ENCODE measurements at regions not wholly inside any gene's neighbourhood (a gene's known extent, or its start where the extent isn't known, plus 50 kb on each side); places are given as distances from the start of the nearest gene placed in this dataset.

GRCh38 chr7:67302113-67303039 lies 305.7 kb downstream of the TYW1 start:
- TF ChIP-seq EP300 (IDR thresholded peaks at IDR 0.05), result no peak
- TF ChIP-seq CTCF (IDR thresholded peaks at IDR 0.05), result peak; percentile 39 to 50 (median 42)
- TF ChIP-seq POLR2AphosphoS5 (IDR thresholded peaks at IDR 0.05), result peak; percentile 68 to 80
- TF ChIP-seq POLR2A (IDR thresholded peaks at IDR 0.05; ENCODE audit: low read depth), result peak; percentile 45

Data from esophagus muscularis mucosa (tissue), 4 donors.